Epithelial cell of prostate (primary cell): ENCODE measurements at regions not wholly inside any gene's neighbourhood (a gene's known extent, or its start where the extent isn't known, plus 50 kb on each side); places are given as distances from the start of the nearest gene placed in this dataset.

ENCODE experiments used
- DNase-seq: peaks from one replicate; pipeline ENCODE4 v3.0.0-alpha.2; 2011; ENCODE audit warnings: low read depth, low spot score
- H3K27ac ChIP-seq: fragments of 450-650 bp; 2 replicates; pipeline ENCODE4 v1.5.1; 2017; ENCODE audit warnings: mild to moderate bottlenecking

GRCh38 chr2:56688661-56689060 lies 504.9 kb downstream of the CCDC85A start:
- no peak for DNase-seq
- H3K27ac ChIP-seq = no peak overlapping the region

- no peak overlapping the region for H3K27ac ChIP-seq
- no peak for DNase-seq
Measured at GRCh38 chr2:56693501-56693900, 509.7 kb downstream of the CCDC85A start.

- no peak overlapping the region for H3K27ac ChIP-seq
- DNase-seq = no peak
Measured at GRCh38 chr2:56703001-56703400, 519.2 kb downstream of the CCDC85A start.

- no peak overlapping the region for H3K27ac ChIP-seq
- DNase-seq = no peak
Measured at GRCh38 chr2:56705713-56706112, 521.9 kb downstream of the CCDC85A start.

- H3K27ac ChIP-seq = no peak overlapping the region
- no peak for DNase-seq
Measured at GRCh38 chr2:56707218-56707617, 523.4 kb downstream of the CCDC85A start.

GRCh38 chr2:56707650-56708049 lies 523.9 kb downstream of the CCDC85A start:
- DNase-seq = no peak
- H3K27ac ChIP-seq = no peak overlapping the region

- no peak for DNase-seq
- H3K27ac ChIP-seq = no peak overlapping the region
Measured at GRCh38 chr2:56709181-56709580, 525.4 kb downstream of the CCDC85A start.

- DNase-seq = no peak
- H3K27ac ChIP-seq = no peak overlapping the region
Measured at GRCh38 chr2:56713161-56713676, 529.4 kb downstream of the CCDC85A start.

- DNase-seq = no peak
- H3K27ac ChIP-seq = no peak overlapping the region
Measured at GRCh38 chr2:56713978-56714377, 530.2 kb downstream of the CCDC85A start.

- no peak overlapping the region for H3K27ac ChIP-seq
- DNase-seq = no peak
Measured at GRCh38 chr2:56714400-56714799, 530.6 kb downstream of the CCDC85A start.

GRCh38 chr2:56715683-56716082 lies 531.9 kb downstream of the CCDC85A start:
- H3K27ac ChIP-seq = no peak overlapping the region

GRCh38 chr2:56718413-56718812 lies 534.6 kb downstream of the CCDC85A start:
- H3K27ac ChIP-seq = no peak overlapping the region
- DNase-seq = no peak

More at GRCh38 chr2:56715683-56716082, 531.9 kb downstream of the CCDC85A start:
- DNase-seq = no peak

GRCh38 chr2:56729212-56729611 lies 545.4 kb downstream of the CCDC85A start:
- no peak overlapping the region for H3K27ac ChIP-seq
- no peak for DNase-seq

GRCh38 chr2:56732946-56733345 lies 549.2 kb downstream of the CCDC85A start:
- no peak for DNase-seq
- H3K27ac ChIP-seq = no peak overlapping the region

- no peak for DNase-seq
- no peak overlapping the region for H3K27ac ChIP-seq
Measured at GRCh38 chr2:56739413-56739812, 555.6 kb downstream of the CCDC85A start.

- DNase-seq = peak; percentile 78
- peak overlapping the region; percentile 10 for H3K27ac ChIP-seq
Measured at GRCh38 chr2:56741601-56742102, 557.9 kb downstream of the CCDC85A start.

- DNase-seq = no peak
Measured at GRCh38 chr2:56743807-56744206, 560.0 kb downstream of the CCDC85A start.

GRCh38 chr2:56749152-56749752 lies 565.5 kb downstream of the CCDC85A start:
- peak; percentile 3 for DNase-seq
- no peak overlapping the region for H3K27ac ChIP-seq

More at GRCh38 chr2:56743807-56744206, 560.0 kb downstream of the CCDC85A start:
- no peak overlapping the region for H3K27ac ChIP-seq

GRCh38 chr2:56753182-56753581 lies 569.4 kb downstream of the CCDC85A start:
- no peak overlapping the region for H3K27ac ChIP-seq
- no peak for DNase-seq

- no peak for DNase-seq
- H3K27ac ChIP-seq = no peak overlapping the region
Measured at GRCh38 chr2:56754066-56754615, 570.4 kb downstream of the CCDC85A start.

GRCh38 chr2:56754627-56755026 lies 570.8 kb downstream of the CCDC85A start:
- H3K27ac ChIP-seq = no peak overlapping the region
- no peak for DNase-seq
